T1000 (cell line): ENCODE measurements at regions not wholly inside any gene's neighbourhood (a gene's known extent, or its start where the extent isn't known, plus 50 kb on each side); places are given as distances from the start of the nearest gene placed in this dataset.
"Not testable (repeated sequence)": the region's sequence is repeated elsewhere in the genome, so short reads cannot be mapped to it uniquely, and the experiment has no call there.

ENCODE experiments used
- DNase-seq: peaks from one replicate; lab custom pipeline; 2025; ENCODE audit warnings: mixed read lengths; lab: John Stamatoyannopoulos, UW

GRCh38 chr13:91024157-91024792 lies 323.2 kb upstream of the MIR17HG start:
- DNase-seq, result no peak

DNA sequence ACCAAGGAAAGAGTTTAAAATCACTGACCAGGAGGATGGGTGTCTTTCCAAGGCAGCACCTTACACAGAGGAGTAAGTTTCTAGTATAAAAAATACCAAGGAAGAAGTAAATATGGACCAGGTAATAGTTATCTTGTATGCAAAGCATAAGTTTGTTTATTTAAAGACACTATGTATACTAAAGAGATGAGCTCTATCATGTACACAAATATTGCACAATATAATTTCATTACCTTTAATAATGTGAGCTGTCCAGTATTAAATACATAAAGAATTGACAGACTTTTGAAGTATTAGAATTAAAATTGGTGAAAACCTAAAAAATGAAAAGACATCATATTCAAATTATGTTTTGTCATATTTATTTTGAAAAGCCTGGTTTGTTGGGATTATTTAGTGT lies 322.0 kb upstream of the MIR17HG start:
- no peak for DNase-seq

DNA sequence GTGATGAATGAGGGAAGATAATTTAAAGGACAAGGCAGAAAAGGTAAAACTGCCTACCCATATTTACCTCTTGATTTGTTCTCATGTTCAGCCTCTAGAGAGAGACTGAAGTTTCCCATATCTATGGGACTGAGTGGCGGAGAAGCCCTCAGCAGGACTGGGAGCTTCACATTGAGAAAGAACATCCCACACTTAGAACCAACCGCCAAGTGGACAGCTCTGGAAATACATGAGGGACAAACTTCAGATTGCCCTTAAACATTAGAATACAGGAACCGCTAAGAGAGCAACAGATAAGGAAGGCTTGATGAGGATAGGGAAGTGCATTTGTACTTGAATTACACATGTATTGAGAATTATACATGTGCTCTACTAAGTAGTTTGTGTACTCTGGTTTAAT lies 316.0 kb upstream of the MIR17HG start:
- no peak for DNase-seq

DNA sequence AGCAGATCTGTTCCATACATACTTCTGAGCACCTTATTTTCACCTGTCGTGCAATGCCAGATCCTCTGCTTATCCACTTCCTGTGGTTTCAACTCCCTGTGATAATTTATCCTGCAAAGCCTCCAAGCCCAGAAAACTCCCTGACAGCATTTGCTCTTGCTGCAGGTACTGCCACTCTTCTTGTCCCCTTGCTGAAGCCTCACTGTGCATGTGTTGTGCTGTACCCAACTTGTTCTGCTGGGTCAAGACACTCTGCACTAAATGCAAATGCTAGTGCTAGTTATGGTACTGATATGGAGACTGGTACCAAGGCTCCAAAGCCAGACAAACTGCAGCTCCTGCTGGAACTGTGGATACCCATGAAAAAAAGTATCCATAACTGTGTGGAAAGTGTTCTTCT lies 315.4 kb upstream of the MIR17HG start:
- DNase-seq, result no peak

- no peak for DNase-seq
Measured at GRCh38 chr13:91036886-91037285, 310.6 kb upstream of the MIR17HG start.

DNA sequence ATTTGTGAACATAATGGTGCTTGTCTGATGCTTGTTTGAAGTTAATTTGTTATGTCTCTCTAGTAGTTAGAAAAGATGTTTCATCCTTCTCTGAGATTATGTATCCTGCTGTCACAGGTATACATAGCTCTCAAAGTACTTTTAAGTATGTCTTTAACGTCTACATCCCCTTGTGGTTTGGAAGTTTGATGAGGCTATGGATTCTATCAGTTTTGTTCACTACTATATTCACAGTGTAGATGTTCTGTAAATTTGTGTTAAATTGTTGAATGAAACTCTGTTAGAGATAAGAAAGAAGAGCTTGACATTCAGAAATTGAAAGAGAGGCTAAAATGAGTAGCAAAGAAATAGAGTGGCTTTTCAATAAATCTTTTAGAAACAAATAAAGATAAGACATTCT lies 304.6 kb upstream of the MIR17HG start:
- DNase-seq, result no peak

GRCh38 chr13:91045351-91046034 lies 302.0 kb upstream of the MIR17HG start:
- no peak for DNase-seq

GRCh38 chr13:91046715-91047327 lies 300.7 kb upstream of the MIR17HG start:
- no peak for DNase-seq

DNA sequence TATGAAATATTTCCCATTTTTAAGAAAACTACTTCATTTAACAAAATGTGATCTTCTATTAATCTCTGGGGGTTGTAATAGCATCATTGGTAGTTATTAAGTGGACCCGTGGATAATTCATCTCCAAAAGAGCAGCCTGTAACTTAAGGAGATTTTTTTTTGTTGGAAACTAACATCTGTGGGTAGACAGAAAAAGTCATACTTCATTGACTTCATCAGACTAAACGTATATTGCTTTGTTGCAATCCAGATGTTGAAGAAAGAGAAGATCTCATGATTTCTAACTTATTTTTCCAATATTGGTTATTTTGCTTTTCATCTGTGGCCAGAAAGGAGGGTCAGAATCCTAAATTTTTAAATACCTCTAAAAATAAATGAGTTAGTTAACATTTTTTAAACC lies 296.5 kb upstream of the MIR17HG start:
- DNase-seq, result no peak

DNA sequence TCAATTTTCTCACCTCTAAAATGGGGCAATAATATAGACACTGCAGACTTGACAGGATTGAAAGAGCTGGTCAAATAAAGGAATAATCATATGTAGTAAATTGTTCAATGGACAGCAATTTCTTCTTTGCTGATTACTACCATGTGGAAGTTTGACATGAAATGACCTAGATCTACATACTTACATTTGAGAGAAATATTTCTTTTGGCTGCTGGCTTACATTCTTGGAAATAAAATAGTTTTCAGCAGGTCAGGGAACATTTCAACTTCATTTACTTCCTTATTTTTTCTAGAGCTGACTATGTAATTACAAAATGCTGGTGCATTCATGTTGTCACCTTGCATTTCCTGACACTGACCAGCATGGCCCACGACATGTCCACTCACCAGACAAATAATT lies 294.6 kb upstream of the MIR17HG start:
- DNase-seq, result no peak

GRCh38 chr13:91053318-91054065 lies 294.0 kb upstream of the MIR17HG start:
- no peak for DNase-seq

GRCh38 chr13:91054902-91055301 lies 292.6 kb upstream of the MIR17HG start:
- no peak for DNase-seq

DNA sequence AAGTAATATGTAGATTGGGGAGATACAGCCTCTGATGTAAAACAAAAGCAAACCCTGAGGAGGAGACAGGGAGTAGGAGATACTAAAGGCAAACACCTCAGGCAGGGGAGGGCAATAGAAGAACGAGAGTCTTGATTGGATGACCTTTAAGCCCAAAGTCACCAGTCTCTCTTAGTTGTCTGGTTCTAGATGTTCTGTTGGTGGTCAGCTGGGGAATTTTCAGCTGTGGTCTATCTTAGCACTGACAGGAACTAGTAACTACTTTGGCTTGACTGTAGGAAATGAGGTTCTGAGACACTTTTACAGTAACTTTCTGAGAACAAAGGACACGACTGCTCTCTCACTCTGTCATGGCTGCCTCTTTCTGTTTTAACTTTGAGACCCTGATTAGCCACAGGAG lies 290.7 kb upstream of the MIR17HG start:
- no peak for DNase-seq

DNA sequence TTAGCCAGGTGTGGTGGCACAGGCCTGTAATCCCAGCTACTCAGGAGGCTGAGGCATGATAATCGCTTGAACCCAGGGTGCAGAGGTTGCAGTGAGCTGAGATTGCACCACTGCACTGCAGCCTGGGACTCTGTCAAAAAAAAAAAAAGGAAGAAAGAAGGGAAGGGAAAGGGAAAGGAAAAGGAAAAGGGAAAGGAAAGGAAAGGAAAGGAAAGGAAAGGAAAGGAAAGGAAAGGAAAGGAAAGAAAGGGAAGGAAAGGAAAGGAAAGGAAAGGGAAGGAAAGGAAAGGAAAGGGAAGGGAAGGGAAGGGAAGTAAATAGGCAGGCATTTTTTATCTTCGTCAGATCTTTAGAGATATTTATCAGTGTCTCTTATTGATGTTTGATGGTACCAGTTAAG lies 290.0 kb upstream of the MIR17HG start:
- not testable (repeated sequence) for DNase-seq

GRCh38 chr13:91058066-91058465 lies 289.4 kb upstream of the MIR17HG start:
- no peak for DNase-seq

GRCh38 chr13:91058919-91059318 lies 288.6 kb upstream of the MIR17HG start:
- DNase-seq, result no peak

- DNase-seq, result no peak
Measured at GRCh38 chr13:91066745-91067144, 280.7 kb upstream of the MIR17HG start.

GRCh38 chr13:91072486-91072885 lies 275.0 kb upstream of the MIR17HG start:
- no peak for DNase-seq

DNA sequence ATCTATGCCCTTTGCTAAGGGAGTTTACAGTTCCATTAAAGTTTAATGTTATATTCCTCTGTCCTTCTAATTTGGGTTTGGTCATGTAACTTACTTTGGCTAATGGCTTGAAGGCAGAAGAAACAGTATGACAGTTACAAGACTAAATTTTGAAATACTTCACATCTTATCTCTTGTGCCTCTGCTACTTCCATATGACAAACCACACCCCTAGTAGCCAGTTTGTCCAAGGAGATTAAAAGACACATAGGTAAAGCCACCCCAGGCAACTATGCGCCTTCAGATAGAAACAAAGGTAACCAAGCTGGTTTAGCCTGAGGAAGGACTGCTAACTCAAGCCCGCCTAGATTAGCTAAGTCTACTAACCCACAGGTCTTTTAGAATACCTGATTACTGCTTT lies 273.4 kb upstream of the MIR17HG start:
- DNase-seq, result no peak

GRCh38 chr13:91076830-91077229 lies 270.7 kb upstream of the MIR17HG start:
- DNase-seq, result no peak

DNA sequence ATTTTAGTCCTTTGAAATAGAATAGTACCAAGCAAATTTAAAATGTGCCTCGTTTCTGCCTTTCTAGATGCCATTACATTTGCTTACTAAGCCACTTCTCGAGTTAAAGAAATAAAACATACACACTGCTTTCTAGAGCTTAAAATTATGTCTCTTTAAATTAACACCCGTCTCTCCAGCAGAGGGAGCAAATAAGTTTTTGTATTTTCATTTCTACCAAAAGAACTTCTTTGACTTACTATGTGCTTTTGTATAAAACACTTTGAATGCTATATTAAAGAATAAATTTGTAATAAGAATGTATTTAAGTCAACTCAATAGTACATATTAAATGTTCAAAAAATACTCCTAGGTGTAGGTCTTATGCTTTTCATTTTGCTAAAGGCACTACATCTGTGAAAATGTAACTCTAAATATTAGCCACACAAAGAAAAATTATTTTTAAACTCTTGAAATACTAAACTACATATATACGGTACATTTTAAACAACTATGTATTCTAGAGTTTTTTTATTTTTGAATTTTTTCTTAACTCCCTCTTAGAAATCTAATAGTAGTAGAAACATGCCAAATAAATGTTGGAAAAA lies 269.3 kb upstream of the MIR17HG start:
- no peak for DNase-seq

GRCh38 chr13:91079176-91079575 lies 268.3 kb upstream of the MIR17HG start:
- no peak for DNase-seq
